Astrocyte (in vitro differentiated cells and primary cell): ENCODE measurements at regions not wholly inside any gene's neighbourhood (a gene's known extent, or its start where the extent isn't known, plus 50 kb on each side); places are given as distances from the start of the nearest gene placed in this dataset.
A peak's percentile ranks its signal among the peaks of the same experiment; 100 is the strongest.

Experiments
- DNase-seq: peaks from one replicate; pipeline ENCODE4 v3.0.0-alpha.2; 2010; ENCODE audit warnings: low read depth
- FAIRE-seq: peaks from 2 replicates; lab custom pipeline; 2011; peaks lifted over from hg19 to GRCh38; lab: Jason Lieb, UNC
- H2AFZ ChIP-seq: 2 replicates; pipeline ENCODE4 v1.6.0; 2012; ENCODE audit warnings: low read depth, low read length, inconsistent platforms
- H3K27ac ChIP-seq: 2 replicates; pipeline ENCODE4 v1.5.1; 2011; ENCODE audit warnings: low read depth, low read length, inconsistent platforms
- H3K27me3 ChIP-seq: 2 replicates; pipeline ENCODE4 v1.6.0; 2011; ENCODE audit warnings: low read length, inconsistent platforms; ENCODE audit not compliant: insufficient read depth
- H3K36me3 ChIP-seq: 2 replicates; pipeline ENCODE4 v1.5.1; 2011; ENCODE audit warnings: low read length, inconsistent platforms; ENCODE audit not compliant: insufficient read depth
- H3K4me1 ChIP-seq: 2 replicates; pipeline ENCODE4 v1.5.1; 2011; ENCODE audit warnings: low read length, inconsistent platforms; ENCODE audit not compliant: insufficient read depth
- H3K4me2 ChIP-seq: 2 replicates; pipeline ENCODE4 v1.6.0; 2012; ENCODE audit warnings: low read length, inconsistent platforms
- H3K4me3 ChIP-seq: 2 replicates; pipeline ENCODE4 v1.5.1; 2011; ENCODE audit warnings: low read depth, mild to moderate bottlenecking, low read length, inconsistent platforms; ENCODE audit not compliant: insufficient read depth
- H3K79me2 ChIP-seq: 2 replicates; pipeline ENCODE4 v1.6.0; 2012; ENCODE audit warnings: mild to moderate bottlenecking, low read length, inconsistent platforms; ENCODE audit not compliant: insufficient read depth
- H3K9ac ChIP-seq: 2 replicates; pipeline ENCODE4 v1.6.0; 2012; ENCODE audit warnings: mild to moderate bottlenecking, low read length, inconsistent platforms
- H3K9me3 ChIP-seq: 2 replicates; pipeline ENCODE4 v1.5.1; 2012; ENCODE audit warnings: low read depth, mild to moderate bottlenecking, low read length, inconsistent platforms; ENCODE audit not compliant: insufficient read depth
- H4K20me1 ChIP-seq: 2 replicates; pipeline ENCODE4 v1.6.0; 2012; ENCODE audit warnings: low read length, inconsistent platforms; ENCODE audit not compliant: insufficient read depth
- H3K27ac Mint-ChIP-seq: one replicate; pipeline ENCODE4 v1.8.0; 2021; ENCODE audit warnings: mild to moderate bottlenecking, mixed read lengths; ENCODE audit not compliant: unreplicated experiment
- H3K27me3 Mint-ChIP-seq: one replicate; pipeline ENCODE4 v1.8.0; 2021; ENCODE audit warnings: low read depth, mixed read lengths; ENCODE audit not compliant: unreplicated experiment
- H3K36me3 Mint-ChIP-seq: one replicate; pipeline ENCODE4 v1.8.0; 2021; ENCODE audit warnings: low read depth, mixed read lengths; ENCODE audit not compliant: unreplicated experiment
- H3K4me1 Mint-ChIP-seq: one replicate; pipeline ENCODE4 v1.8.0; 2021; ENCODE audit warnings: low read depth, mixed read lengths; ENCODE audit not compliant: unreplicated experiment
- H3K4me3 Mint-ChIP-seq: one replicate; pipeline ENCODE4 v1.8.0; 2021; ENCODE audit warnings: mild to moderate bottlenecking, moderate library complexity, mixed read lengths; ENCODE audit not compliant: unreplicated experiment
- H3K9me3 Mint-ChIP-seq: one replicate; pipeline ENCODE4 v1.8.0; 2021; ENCODE audit warnings: mild to moderate bottlenecking, mixed read lengths; ENCODE audit not compliant: unreplicated experiment
- EZH2 ChIP-seq: IDR thresholded peaks from 2 replicates; pipeline ENCODE4 v1.6.1; 2012; ENCODE audit warnings: mild to moderate bottlenecking, low read length, inconsistent platforms; ENCODE audit not compliant: insufficient read depth
- TF ChIP-seq, protein P1 (sequence below): IDR thresholded peaks from 2 replicates; pipeline ENCODE4 v1.5.1; 2011; ENCODE audit warnings: low read depth, mild to moderate bottlenecking, inconsistent platforms, low read length, moderate library complexity; ENCODE audit not compliant: insufficient read depth

DNA sequence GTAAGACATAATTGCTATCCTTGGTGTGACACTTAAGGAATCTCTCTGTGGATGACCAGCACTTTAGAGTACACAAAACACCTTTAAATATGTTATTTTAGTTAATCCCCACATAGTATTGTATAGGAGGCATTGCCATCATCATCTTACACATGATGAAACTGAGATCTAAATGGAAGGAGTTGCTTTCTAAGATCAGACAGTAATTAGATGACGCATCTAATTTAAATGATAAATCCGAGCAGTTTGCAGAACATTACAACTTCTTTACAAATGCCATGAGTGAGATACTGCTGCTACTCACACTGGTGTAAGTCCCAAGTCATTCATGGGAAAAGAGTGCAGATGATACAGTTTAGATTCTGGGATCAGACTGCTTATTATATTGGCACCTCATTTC is 431.9 kb downstream of the MFSD1 start:
- H3K4me1 ChIP-seq = peaks cover 8% of the 10 kb centered on the region
- no peaks in the 10 kb centered on the region for H3K27me3 Mint-ChIP-seq
- H3K36me3 ChIP-seq = no peaks in the 10 kb centered on the region
- H3K27ac Mint-ChIP-seq = no peak overlapping the region
- TF ChIP-seq, protein P1, sequence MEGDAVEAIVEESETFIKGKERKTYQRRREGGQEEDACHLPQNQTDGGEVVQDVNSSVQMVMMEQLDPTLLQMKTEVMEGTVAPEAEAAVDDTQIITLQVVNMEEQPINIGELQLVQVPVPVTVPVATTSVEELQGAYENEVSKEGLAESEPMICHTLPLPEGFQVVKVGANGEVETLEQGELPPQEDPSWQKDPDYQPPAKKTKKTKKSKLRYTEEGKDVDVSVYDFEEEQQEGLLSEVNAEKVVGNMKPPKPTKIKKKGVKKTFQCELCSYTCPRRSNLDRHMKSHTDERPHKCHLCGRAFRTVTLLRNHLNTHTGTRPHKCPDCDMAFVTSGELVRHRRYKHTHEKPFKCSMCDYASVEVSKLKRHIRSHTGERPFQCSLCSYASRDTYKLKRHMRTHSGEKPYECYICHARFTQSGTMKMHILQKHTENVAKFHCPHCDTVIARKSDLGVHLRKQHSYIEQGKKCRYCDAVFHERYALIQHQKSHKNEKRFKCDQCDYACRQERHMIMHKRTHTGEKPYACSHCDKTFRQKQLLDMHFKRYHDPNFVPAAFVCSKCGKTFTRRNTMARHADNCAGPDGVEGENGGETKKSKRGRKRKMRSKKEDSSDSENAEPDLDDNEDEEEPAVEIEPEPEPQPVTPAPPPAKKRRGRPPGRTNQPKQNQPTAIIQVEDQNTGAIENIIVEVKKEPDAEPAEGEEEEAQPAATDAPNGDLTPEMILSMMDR = no peak
- TF ChIP-seq EZH2 = no peak
- no peak overlapping the region for H3K4me3 Mint-ChIP-seq
- no peak overlapping the region for H3K27ac ChIP-seq
- H2AFZ ChIP-seq = no peak overlapping the region
- no peak overlapping the region for H3K9ac ChIP-seq
- H3K79me2 ChIP-seq = no peaks in the 10 kb centered on the region
- FAIRE-seq = no peak
- H3K9me3 ChIP-seq = no peaks in the 10 kb centered on the region
- H3K36me3 Mint-ChIP-seq = no peaks in the 10 kb centered on the region
- no peak overlapping the region for H3K4me3 ChIP-seq
- no peaks in the 10 kb centered on the region for H3K27me3 ChIP-seq
- H4K20me1 ChIP-seq = no peaks in the 10 kb centered on the region
- H3K4me2 ChIP-seq = no peak overlapping the region
- H3K4me1 Mint-ChIP-seq = peaks cover 30% of the 10 kb centered on the region
- peaks cover 6% of the 10 kb centered on the region for H3K9me3 Mint-ChIP-seq
- DNase-seq = no peak

DNA sequence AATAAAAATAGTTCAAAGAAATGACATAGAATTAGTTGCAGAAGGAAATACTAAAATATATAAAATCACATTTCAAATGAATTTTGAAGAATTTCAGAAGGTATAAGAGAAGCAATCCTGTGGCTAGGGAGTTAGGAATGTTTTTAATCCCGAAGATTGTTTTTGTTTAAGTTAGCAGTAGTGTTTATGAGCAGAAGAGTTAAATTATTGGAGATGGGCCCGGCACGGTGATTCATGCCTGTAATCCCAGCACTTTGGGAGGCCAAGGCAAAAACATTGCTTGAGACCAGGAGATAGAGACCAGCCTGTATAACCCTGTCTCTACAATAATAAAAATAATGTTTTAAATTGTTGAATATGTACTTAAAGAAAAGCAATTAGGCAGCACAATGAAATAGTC is 432.5 kb downstream of the MFSD1 start:
- no peak overlapping the region for H2AFZ ChIP-seq
- no peak overlapping the region for H3K27ac ChIP-seq
- H3K4me2 ChIP-seq = no peak overlapping the region
- TF ChIP-seq, protein P1 = no peak
- no peak for TF ChIP-seq EZH2
- no peaks in the 10 kb centered on the region for H3K36me3 ChIP-seq
- Mint-ChIP-seq H3K27ac (no peak overlapping the region), H3K9me3 (peaks cover 6% of the 10 kb centered on the region), H3K4me3 (no peak overlapping the region), H3K4me1 (peaks cover 35% of the 10 kb centered on the region), H3K36me3 (no peaks in the 10 kb centered on the region), H3K27me3 (no peaks in the 10 kb centered on the region)
- H3K27me3 ChIP-seq = no peaks in the 10 kb centered on the region
- H3K4me1 ChIP-seq = peaks cover 8% of the 10 kb centered on the region
- DNase-seq (peak; percentile 37), FAIRE-seq (no peak)
- H4K20me1 ChIP-seq = no peaks in the 10 kb centered on the region
- no peak overlapping the region for H3K4me3 ChIP-seq
- no peaks in the 10 kb centered on the region for H3K9me3 ChIP-seq
- H3K79me2 ChIP-seq = no peaks in the 10 kb centered on the region
- no peak overlapping the region for H3K9ac ChIP-seq

DNA sequence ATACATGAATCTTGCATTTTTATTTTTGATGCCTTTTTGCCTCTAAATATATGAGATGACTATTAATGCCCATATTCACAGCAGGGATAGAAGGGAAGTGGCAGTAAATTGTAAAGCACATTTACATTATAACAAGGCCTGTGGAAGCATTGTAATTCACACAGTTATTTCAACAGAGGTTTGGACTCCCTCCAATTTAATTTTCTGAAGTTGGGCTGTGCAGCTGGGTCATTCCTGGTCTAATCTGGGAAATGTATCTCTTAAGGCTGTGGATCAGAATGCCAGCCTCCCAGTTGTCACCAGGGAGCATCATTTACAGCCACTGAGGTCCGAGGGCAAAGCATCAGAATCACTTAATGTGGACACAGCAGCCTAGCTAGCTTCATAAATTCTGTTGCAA is 434.5 kb downstream of the MFSD1 start:
- FAIRE-seq = peak; percentile 26
- H3K27ac Mint-ChIP-seq = peak overlapping the region; percentile 89
- H3K4me1 Mint-ChIP-seq = peaks cover 34% of the 10 kb centered on the region
- no peaks in the 10 kb centered on the region for H3K27me3 Mint-ChIP-seq
- no peaks in the 10 kb centered on the region for H3K9me3 ChIP-seq
- no peaks in the 10 kb centered on the region for H3K36me3 Mint-ChIP-seq
- H4K20me1 ChIP-seq = no peaks in the 10 kb centered on the region
- peak; percentile 24 for DNase-seq
- H2AFZ ChIP-seq = no peak overlapping the region
- H3K4me3 Mint-ChIP-seq = no peak overlapping the region
- peaks cover 1% of the 10 kb centered on the region for H3K9me3 Mint-ChIP-seq
- H3K79me2 ChIP-seq = no peaks in the 10 kb centered on the region
- no peak overlapping the region for H3K9ac ChIP-seq
- H3K27me3 ChIP-seq = no peaks in the 10 kb centered on the region
- TF ChIP-seq, protein P1 = no peak
- no peak for TF ChIP-seq EZH2
- no peak overlapping the region for H3K4me2 ChIP-seq
- H3K36me3 ChIP-seq = no peaks in the 10 kb centered on the region
- H3K27ac ChIP-seq = no peak overlapping the region
- H3K4me1 ChIP-seq = peaks cover 8% of the 10 kb centered on the region
- no peak overlapping the region for H3K4me3 ChIP-seq
